ENCODE measurements at regions not wholly inside any gene's neighbourhood (a gene's known extent, or its start where the extent isn't known, plus 50 kb on each side); places are given as distances from the start of the nearest gene placed in this dataset.

- 88% methylated on average over 1 of the region's 4 CpGs; no CpG with 5 or more reads in 1 of the 2 experiments for WGBS, 2 experiments (ENCODE audit: extremely low coverage in 2 of 2, insufficient read length in 1 of 2)
- H3K56ac ChIP-seq (ENCODE audit: extremely low read depth, insufficient read depth, low read length): no peak overlapping the region
- H3K4me1 ChIP-seq (ENCODE audit: control insufficient read depth, insufficient read depth, low read length): peaks cover 19% of the 10 kb centered on the region
- no TSS peak for BruUV-seq (replicated peaks)
- no peak overlapping the region for H2BK120ac ChIP-seq (ENCODE audit: low read depth, low read length)
- H3K9me3 ChIP-seq (ENCODE audit: control insufficient read depth, insufficient read depth, low read length): no peaks in the 10 kb centered on the region
- no peak overlapping the region for H3K9ac ChIP-seq (ENCODE audit: low read depth, low read length)
- peak overlapping the region in 1 of 2 experiments; percentile 35; a peak in 1 of 4 replicates for H4K8ac ChIP-seq (ENCODE audit: low read depth in 2 of 2, low read length in 2 of 2)
- H3K4me3 ChIP-seq (ENCODE audit: insufficient read depth, low read depth, low read length): no peak overlapping the region
- H2AFZ ChIP-seq (replicated peaks; ENCODE audit: low read length, poor library complexity): no peak overlapping the region
- in situ Hi-C loops (cut with MboI; ENCODE audit: low sequenced_read_pairs) (no loop called here), dilution Hi-C loops (cut with HindIII; ENCODE audit: low sequenced_read_pairs, unreplicated experiment) (no loop called here), intact Hi-C loops (cut with micrococcal nuclease) (no loop called here)
- H4K20me1 ChIP-seq (ENCODE audit: insufficient read depth, low read length): peaks cover 72% of the 10 kb centered on the region
- H2BK15ac ChIP-seq (ENCODE audit: low read depth, low read length): 0 out of 3 replicates have a peak overlapping the region, but pooled peaks have one; percentile 8
- no peak overlapping the region for H3K18ac ChIP-seq (ENCODE audit: low read depth, low read length)
- H3K23ac ChIP-seq (ENCODE audit: low read depth, low read length): no peak overlapping the region
- H3K4me2 ChIP-seq (ENCODE audit: low read depth, low read length): no peak overlapping the region
- peaks cover 65 to 90% of the 10 kb centered on the region in 2 experiments for H3K79me1 ChIP-seq (ENCODE audit: low read depth in 1 of 2, low read length in 2 of 2)
- H3K9me1 ChIP-seq (ENCODE audit: insufficient read depth, low read length): peaks cover 26% of the 10 kb centered on the region
- DNase-seq (no peak), ATAC-seq (ENCODE audit: low read depth) (no peak)
- POLR2A ChIA-PET (ENCODE audit: unreplicated experiment): no interaction called here
- H4K5ac ChIP-seq (ENCODE audit: low read depth, low read length): no peak overlapping the region
- no peak overlapping the region for H3K14ac ChIP-seq (replicated peaks; ENCODE audit: low read depth, low read length)
- H2AK5ac ChIP-seq (ENCODE audit: low read depth, low read length): no peak overlapping the region
- H3K27me3 ChIP-seq (ENCODE audit: control insufficient read depth, insufficient read depth, low read length): no peaks in the 10 kb centered on the region
- H2AK9ac ChIP-seq (replicated peaks; ENCODE audit: low read depth, low read length, poor library complexity): no peak overlapping the region
- H3K27ac ChIP-seq (ENCODE audit: insufficient read depth, low read length): no peak overlapping the region
- TF ChIP-seq POLR2A (IDR thresholded peaks at IDR 0.05; ENCODE audit: low read depth, low read length) (no peak), MAZ (IDR thresholded peaks at IDR 0.05; ENCODE audit: borderline replicate concordance, low read depth, low read length) (no peak)
- no peak overlapping the region for H4K91ac ChIP-seq (ENCODE audit: insufficient read depth, low read depth, low read length)
- no peak overlapping the region for H3K4ac ChIP-seq (ENCODE audit: low read depth, low read length)
- CTCF ChIA-PET: no interaction called here
- H2BK20ac ChIP-seq (ENCODE audit: low read depth, low read length): no peak overlapping the region; the same call in 1 of the 2 replicates
- peaks cover 15% of the 10 kb centered on the region for H3K36me3 ChIP-seq (ENCODE audit: control insufficient read depth, insufficient read depth, low read length)
- H2BK5ac ChIP-seq (ENCODE audit: low read depth, low read length, poor library complexity, severe bottlenecking): no peak overlapping the region
Measured at GRCh38 chr2:134142341-134142738, 111.5 kb upstream of the MGAT5 start.
